ENCODE measurements at regions not wholly inside any gene's neighbourhood (a gene's known extent, or its start where the extent isn't known, plus 50 kb on each side); places are given as distances from the start of the nearest gene placed in this dataset.

DNA sequence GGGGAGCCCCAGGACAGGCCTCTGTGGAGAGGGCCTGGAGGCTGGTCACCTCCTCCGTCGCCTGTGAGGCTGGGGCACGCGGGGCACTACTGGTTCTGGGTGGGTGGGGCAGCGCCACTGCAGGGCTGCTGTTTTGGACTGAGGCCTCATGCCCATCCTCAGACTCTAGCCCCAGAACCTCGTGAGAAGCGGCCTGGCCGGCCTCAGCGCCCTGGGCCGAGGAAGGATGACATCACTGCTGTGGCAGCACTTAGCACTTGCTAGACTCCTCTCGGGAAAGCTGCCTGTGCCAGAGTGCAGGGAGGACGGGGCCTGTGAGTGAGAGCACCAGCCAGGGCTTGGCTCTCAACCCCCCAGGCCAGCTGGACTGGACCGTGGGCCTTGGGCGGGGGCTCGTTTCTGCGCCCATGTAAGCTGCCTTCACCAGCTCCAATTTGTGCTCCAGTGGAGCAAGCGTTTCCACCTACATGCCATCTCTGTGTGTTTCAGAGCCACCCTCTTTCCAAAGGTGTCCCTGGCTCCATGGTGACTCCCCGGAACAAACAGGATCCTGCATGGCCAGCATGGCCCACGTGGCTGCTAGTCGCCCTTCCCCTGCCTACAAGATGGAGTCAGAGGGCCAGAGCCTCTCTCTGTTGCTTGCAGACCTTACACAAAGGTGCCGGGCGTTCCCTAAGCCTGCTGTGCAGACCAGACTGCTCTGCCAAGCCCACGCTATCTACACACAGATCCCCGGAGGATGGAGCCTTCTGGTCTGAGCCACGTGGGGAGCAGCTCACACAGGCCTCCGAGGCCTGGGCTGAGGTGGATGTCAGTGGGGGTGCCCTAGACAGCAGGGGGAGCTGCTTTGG, 102.9 kb downstream of the CTTN start:
- peaks cover 0 to 9% (median 5%) of the 10 kb centered on the region in 3 donors for H3K4me1 ChIP-seq (ENCODE audit: control insufficient read depth in 3 of 3, insufficient read depth in 3 of 3, low read length in 3 of 3)
- no peak overlapping the region for H3K9ac ChIP-seq (ENCODE audit: low read depth in 1 of 3, low read length in 3 of 3)

DNA sequence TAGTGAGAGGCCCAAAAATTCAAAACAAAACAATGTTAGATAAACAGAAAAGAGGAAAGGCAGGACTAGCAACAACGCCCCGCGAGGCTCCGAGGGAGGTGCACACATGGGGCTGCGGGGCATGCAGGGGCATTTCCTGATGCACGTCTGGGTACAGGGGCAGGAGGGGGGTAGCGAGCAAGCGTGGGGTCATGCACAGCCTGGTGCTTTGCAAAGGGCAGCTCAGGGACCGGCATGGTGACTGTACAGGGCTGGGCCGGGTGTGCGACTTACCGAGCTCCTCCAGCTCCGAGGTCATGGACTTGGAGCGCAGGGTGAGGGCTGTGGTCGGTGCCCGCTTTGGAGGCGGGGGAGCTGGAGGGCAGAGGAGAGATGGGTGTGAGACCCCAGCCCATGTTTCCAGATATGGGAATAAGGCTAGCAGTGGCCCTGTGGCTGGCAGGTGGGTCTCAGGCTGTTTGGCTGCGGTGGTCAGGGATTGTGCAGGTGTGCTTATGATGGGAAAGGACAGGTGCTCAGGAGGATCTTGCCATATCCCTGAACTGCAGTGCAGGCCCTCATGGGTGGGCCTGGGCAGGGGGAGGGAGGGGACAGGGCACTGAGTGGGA, 103.7 kb downstream of the CTTN start:
- H3K4me3 ChIP-seq (ENCODE audit: low read length in 3 of 3): no peak overlapping the region
- peaks cover 0 to 20% (median 15%) of the 10 kb centered on the region in 3 donors for H3K27me3 ChIP-seq (ENCODE audit: control insufficient read depth in 3 of 3, insufficient read depth in 3 of 3, low read length in 3 of 3)

More for the DNA sequence above, 102.9 kb downstream of the CTTN start:
- Histone ChIP-seq H3K36me3 (ENCODE audit: control insufficient read depth in 3 of 3, insufficient read depth in 3 of 3, low read length in 3 of 3) (no peaks in the 10 kb centered on the region), H3K27ac (ENCODE audit: low read depth, low read length) (no peak overlapping the region), H3K27me3 (ENCODE audit: control insufficient read depth in 3 of 3, insufficient read depth in 3 of 3, low read length in 3 of 3) (peaks cover 0 to 20% (median 15%) of the 10 kb centered on the region in 3 donors), H3K9me3 (ENCODE audit: control insufficient read depth in 3 of 3, low read length in 3 of 3) (no peaks in the 10 kb centered on the region), H3K4me3 (ENCODE audit: low read length in 3 of 3) (no peak overlapping the region)

DNA sequence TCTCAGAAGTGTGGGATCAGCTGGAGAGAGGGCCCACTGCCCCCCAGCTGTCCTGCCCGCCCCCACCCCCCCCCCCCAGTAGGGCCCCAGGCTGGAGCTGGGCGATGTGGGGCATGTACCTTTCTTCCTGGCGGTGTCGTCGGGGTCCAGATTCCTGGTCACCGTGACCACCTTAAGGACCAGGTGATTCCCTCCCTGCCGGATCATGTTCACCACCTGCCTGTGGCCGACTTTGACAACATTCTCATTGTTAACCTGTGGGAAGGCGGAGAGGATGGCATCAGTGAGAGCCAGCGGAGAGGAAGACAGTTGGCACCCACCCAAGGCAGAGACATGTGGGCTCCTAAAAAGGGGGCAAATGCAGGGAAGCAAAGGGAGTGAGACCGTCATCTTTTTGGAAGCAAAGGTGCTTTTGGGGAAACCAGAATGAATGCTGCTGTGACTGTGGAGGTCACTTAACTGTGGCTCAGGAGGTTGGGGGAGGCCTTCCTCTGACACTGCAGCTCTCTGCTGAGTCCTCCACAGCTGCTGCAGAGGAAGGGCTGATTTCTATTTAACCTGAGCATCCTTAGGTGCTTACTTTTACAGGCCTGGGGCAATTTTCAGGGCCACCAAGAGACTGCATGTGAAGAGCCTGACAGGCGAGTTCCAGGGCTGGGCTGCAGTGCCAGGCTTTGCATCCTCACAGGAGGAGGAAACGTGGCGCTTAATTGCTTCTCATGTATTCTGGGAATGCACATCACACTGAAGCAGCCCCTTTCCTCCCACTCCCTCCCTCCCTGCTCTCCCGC, 104.5 kb downstream of the CTTN start:
- H3K27ac ChIP-seq (ENCODE audit: low read depth, low read length): no peak overlapping the region
- H3K9me3 ChIP-seq (ENCODE audit: control insufficient read depth in 3 of 3, low read length in 3 of 3): no peaks in the 10 kb centered on the region
- H3K27me3 ChIP-seq (ENCODE audit: control insufficient read depth in 3 of 3, insufficient read depth in 3 of 3, low read length in 3 of 3): peaks cover 0 to 20% (median 11%) of the 10 kb centered on the region in 3 donors
- peaks cover 0 to 11% (median 5%) of the 10 kb centered on the region in 3 donors for H3K4me1 ChIP-seq (ENCODE audit: control insufficient read depth in 3 of 3, insufficient read depth in 3 of 3, low read length in 3 of 3)
- no peak overlapping the region for H3K9ac ChIP-seq (ENCODE audit: low read depth in 1 of 3, low read length in 3 of 3)
- no peak overlapping the region for H3K4me3 ChIP-seq (ENCODE audit: low read length in 3 of 3)
- no peaks in the 10 kb centered on the region for H3K36me3 ChIP-seq (ENCODE audit: control insufficient read depth in 3 of 3, insufficient read depth in 3 of 3, low read length in 3 of 3)

More for the DNA sequence above, 103.7 kb downstream of the CTTN start:
- Histone ChIP-seq H3K9me3 (ENCODE audit: control insufficient read depth in 3 of 3, low read length in 3 of 3) (no peaks in the 10 kb centered on the region), H3K36me3 (ENCODE audit: control insufficient read depth in 3 of 3, insufficient read depth in 3 of 3, low read length in 3 of 3) (no peaks in the 10 kb centered on the region), H3K4me1 (ENCODE audit: control insufficient read depth in 3 of 3, insufficient read depth in 3 of 3, low read length in 3 of 3) (peaks cover 0 to 11% (median 5%) of the 10 kb centered on the region in 3 donors), H3K27ac (ENCODE audit: low read depth, low read length) (no peak overlapping the region), H3K9ac (ENCODE audit: low read depth in 1 of 3, low read length in 3 of 3) (no peak overlapping the region)

DNA sequence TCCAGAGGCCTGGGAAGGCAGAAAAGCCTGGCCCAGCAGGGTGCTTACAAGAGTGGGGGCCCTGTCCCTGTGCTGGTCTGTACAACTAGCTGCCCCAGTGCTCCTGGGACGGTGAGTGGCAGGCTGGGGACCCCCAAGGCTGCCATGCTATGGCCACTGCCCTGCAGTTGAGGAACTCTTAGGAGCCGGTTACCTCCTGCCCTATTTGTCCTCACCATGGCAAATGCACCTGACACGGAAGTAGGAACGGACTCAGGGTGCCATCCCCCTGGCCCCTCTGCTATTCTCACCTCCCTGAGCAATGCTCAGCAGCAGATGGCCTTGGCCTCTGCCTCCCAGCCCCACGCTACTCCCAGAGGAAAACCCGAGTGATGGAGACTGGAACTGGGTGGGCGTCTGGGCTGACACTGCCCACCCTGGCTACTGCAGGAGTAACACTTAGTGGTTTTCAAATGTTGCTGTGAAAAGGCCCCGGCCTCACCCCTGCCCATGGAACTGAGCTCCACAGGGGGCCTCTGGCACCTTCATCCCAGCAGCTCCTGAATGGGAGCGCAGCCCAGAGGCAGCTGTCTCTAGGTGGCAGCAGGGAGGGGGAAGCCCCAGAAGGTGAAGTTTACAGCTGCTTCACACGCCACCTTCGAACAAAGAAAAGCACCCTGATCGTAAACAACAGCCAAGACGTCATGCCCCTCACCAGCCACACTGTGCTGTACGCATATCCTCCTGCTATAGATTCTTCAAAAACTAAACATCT, 105.3 kb downstream of the CTTN start:
- H3K9me3 ChIP-seq (ENCODE audit: control insufficient read depth in 3 of 3, low read length in 3 of 3): no peaks in the 10 kb centered on the region
- H3K36me3 ChIP-seq (ENCODE audit: control insufficient read depth in 3 of 3, insufficient read depth in 3 of 3, low read length in 3 of 3): no peaks in the 10 kb centered on the region
- no peak overlapping the region for H3K4me3 ChIP-seq (ENCODE audit: low read length in 3 of 3)
- H3K27me3 ChIP-seq (ENCODE audit: control insufficient read depth in 3 of 3, insufficient read depth in 3 of 3, low read length in 3 of 3): peaks cover 0 to 20% (median 11%) of the 10 kb centered on the region in 3 donors
- H3K9ac ChIP-seq (ENCODE audit: low read depth in 1 of 3, low read length in 3 of 3): no peak overlapping the region
- H3K4me1 ChIP-seq (ENCODE audit: control insufficient read depth in 3 of 3, insufficient read depth in 3 of 3, low read length in 3 of 3): peaks cover 0 to 11% (median 5%) of the 10 kb centered on the region in 3 donors
- no peak overlapping the region for H3K27ac ChIP-seq (ENCODE audit: low read depth, low read length)

DNA sequence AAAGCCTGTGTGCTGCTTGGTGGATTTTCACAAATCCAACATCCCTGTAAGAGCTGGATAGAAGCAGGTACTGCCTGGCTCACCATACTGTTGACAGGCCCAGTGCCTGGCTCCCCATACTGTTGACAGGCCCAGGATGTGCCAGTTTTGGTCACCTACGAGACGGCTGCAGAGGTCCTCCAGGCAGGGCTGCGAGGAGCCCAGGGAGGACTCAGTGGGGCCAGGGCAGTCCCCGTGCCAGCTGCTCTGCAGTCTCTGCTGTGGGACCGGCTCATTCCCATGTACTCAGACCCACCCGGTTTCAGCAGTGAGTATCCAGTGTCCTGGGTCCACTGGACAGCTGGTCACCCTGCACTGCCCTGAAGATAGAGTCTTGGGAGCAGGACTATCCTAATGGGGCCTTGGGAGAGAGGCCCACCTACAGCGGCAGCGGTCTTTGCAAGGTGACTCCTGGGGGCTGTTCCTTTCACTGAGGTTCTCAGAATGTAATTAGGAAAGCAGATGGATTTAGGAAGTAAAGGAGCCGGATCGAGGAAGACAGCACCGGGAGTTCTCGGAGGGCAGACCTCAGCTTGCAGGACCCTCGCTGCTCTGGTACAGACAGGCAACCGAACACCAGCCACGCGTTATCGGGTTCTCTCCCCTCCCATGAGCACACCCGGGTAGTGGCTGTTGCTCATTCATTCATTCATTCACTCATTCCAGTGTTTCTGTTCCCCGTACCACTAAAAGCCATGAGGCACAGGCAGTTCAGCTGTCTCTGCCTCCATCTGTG, 106.1 kb downstream of the CTTN start:
- no peaks in the 10 kb centered on the region for H3K9me3 ChIP-seq (ENCODE audit: control insufficient read depth in 3 of 3, low read length in 3 of 3)
- H3K27me3 ChIP-seq (ENCODE audit: control insufficient read depth in 3 of 3, insufficient read depth in 3 of 3, low read length in 3 of 3): peaks cover 0 to 19% (median 16%) of the 10 kb centered on the region in 3 donors
- H3K4me3 ChIP-seq (ENCODE audit: low read length in 3 of 3): no peak overlapping the region
- no peaks in the 10 kb centered on the region for H3K36me3 ChIP-seq (ENCODE audit: control insufficient read depth in 3 of 3, insufficient read depth in 3 of 3, low read length in 3 of 3)
- H3K27ac ChIP-seq (ENCODE audit: low read depth, low read length): no peak overlapping the region
- no peak overlapping the region for H3K9ac ChIP-seq (ENCODE audit: low read depth in 1 of 3, low read length in 3 of 3)
- peaks cover 0 to 11% (median 5%) of the 10 kb centered on the region in 3 donors for H3K4me1 ChIP-seq (ENCODE audit: control insufficient read depth in 3 of 3, insufficient read depth in 3 of 3, low read length in 3 of 3)

DNA sequence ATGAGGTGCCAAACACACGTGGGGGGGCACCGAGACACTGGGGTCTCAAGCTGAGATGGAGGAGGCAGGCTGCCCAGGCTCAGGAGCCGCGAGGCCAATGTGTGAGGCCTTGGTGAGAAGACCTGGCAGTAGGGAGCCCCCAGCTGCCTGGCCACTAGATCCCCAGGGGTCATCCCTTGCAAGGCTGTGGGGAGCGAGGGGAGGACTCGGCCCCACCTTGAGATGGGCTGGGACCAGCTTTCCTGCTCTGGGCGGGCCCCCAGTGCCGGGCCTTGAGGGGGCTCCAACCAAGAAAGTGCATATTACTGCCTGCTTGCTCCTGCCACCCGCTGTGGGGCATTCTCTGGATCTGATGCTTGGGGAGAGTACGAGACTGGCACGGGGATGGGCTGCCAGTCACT, 107.0 kb downstream of the CTTN start:
- no peaks in the 10 kb centered on the region for H3K36me3 ChIP-seq (ENCODE audit: control insufficient read depth in 3 of 3, insufficient read depth in 3 of 3, low read length in 3 of 3)
- no peak overlapping the region for H3K9ac ChIP-seq (ENCODE audit: low read depth in 1 of 3, low read length in 3 of 3)
- H3K27ac ChIP-seq (ENCODE audit: low read depth, low read length): no peak overlapping the region
- H3K4me3 ChIP-seq (ENCODE audit: low read length in 3 of 3): no peak overlapping the region
- H3K27me3 ChIP-seq (ENCODE audit: control insufficient read depth in 3 of 3, insufficient read depth in 3 of 3, low read length in 3 of 3): peaks cover 5 to 20% (median 16%) of the 10 kb centered on the region in 3 donors
- H3K9me3 ChIP-seq (ENCODE audit: control insufficient read depth in 3 of 3, low read length in 3 of 3): no peaks in the 10 kb centered on the region
- H3K4me1 ChIP-seq (ENCODE audit: control insufficient read depth in 3 of 3, insufficient read depth in 3 of 3, low read length in 3 of 3): peaks cover 0 to 11% (median 5%) of the 10 kb centered on the region in 3 donors

DNA sequence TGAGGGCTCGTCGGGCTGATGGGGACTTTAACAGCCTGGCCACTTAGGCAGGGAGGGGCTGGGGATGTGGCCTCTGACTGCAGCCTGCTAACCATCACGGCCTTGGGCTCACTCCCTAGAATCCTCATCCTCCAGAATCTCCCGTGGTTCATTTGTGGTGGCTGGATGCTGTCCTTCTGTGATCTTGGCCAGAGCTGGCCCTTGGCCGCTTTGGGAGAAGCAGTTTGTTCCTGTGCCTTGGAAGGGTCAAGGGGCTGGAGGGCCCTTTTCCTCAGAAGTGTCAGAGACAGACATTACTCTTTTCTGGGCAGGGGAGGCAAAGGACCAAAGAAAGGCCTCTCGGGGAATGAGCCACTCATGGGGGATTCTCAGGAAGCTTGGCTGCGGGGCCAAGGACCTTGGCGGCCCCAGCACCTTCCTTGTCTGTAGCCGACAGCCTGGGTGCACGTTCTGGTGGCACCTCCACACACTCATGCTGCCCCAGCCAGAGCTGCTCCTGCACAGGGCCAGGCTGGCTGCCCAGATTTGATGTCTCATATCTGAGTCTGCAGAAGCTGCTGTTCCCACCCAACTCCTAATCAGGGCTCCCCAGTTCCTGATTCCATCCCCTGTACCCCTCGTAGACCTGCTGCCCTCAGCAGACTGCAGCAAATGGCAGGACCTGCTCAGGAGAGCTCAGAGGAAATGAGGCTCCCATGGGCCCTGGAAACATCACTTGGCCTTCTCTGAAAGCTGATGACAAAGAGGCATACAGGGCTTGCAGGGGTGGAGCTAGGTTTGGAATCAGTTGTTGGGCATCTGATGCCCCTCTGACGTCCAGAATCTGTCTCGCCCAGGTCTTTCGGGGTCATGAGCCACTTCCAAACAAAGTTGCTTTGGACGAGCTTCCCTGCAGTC, 107.7 kb downstream of the CTTN start:
- Histone ChIP-seq H3K36me3 (ENCODE audit: control insufficient read depth in 3 of 3, insufficient read depth in 3 of 3, low read length in 3 of 3) (no peaks in the 10 kb centered on the region), H3K27ac (ENCODE audit: low read depth, low read length) (no peak overlapping the region), H3K4me3 (ENCODE audit: low read length in 3 of 3) (no peak overlapping the region), H3K9me3 (ENCODE audit: control insufficient read depth in 3 of 3, low read length in 3 of 3) (no peaks in the 10 kb centered on the region), H3K4me1 (ENCODE audit: control insufficient read depth in 3 of 3, insufficient read depth in 3 of 3, low read length in 3 of 3) (peaks cover 0 to 9% (median 5%) of the 10 kb centered on the region in 3 donors), H3K9ac (ENCODE audit: low read depth in 1 of 3, low read length in 3 of 3) (no peak overlapping the region), H3K27me3 (ENCODE audit: control insufficient read depth in 3 of 3, insufficient read depth in 3 of 3, low read length in 3 of 3) (peaks cover 9 to 27% (median 16%) of the 10 kb centered on the region in 3 donors)

DNA sequence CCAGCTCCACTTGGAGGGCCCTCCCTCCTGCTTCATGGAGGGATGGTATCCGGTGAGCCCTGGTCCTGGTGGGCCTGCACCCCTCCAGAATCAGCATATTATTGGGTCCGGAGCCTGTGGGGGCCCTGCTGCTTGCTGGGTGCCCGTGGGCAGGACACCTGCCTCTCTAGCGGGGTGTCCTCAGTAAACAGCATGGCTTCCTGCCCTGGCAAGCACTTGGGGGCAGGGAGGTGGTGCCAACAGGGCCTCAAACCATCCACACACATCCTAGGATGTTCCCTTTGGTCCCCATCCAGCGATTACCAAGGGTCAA, 108.3 kb downstream of the CTTN start:
- H3K4me1 ChIP-seq (ENCODE audit: control insufficient read depth in 3 of 3, insufficient read depth in 3 of 3, low read length in 3 of 3): peaks cover 0 to 9% (median 0%) of the 10 kb centered on the region in 3 donors
- peaks cover 0 to 4% (median 3%) of the 10 kb centered on the region in 3 donors for H3K9me3 ChIP-seq (ENCODE audit: control insufficient read depth in 3 of 3, low read length in 3 of 3)
- H3K27me3 ChIP-seq (ENCODE audit: control insufficient read depth in 3 of 3, insufficient read depth in 3 of 3, low read length in 3 of 3): peaks cover 10 to 27% (median 16%) of the 10 kb centered on the region in 3 donors
- H3K36me3 ChIP-seq (ENCODE audit: control insufficient read depth in 3 of 3, insufficient read depth in 3 of 3, low read length in 3 of 3): no peaks in the 10 kb centered on the region
- no peak overlapping the region for H3K27ac ChIP-seq (ENCODE audit: low read depth, low read length)
- H3K4me3 ChIP-seq (ENCODE audit: low read length in 3 of 3): no peak overlapping the region
- H3K9ac ChIP-seq (ENCODE audit: low read depth in 1 of 3, low read length in 3 of 3): no peak overlapping the region
